BJ (cell line): ENCODE measurements at regions not wholly inside any gene's neighbourhood (a gene's known extent, or its start where the extent isn't known, plus 50 kb on each side); places are given as distances from the start of the nearest gene placed in this dataset.

Source experiments
- CTCF ChIA-PET: fragments of 350-600 bp; formaldehyde crosslinking; extraction: SDS; loops from one replicate; lab custom pipeline; 2021; ENCODE audit warnings: antibody characterized with exemption, inconsistent platforms; lab: Yijun Ruan, JAX
- POLR2A ChIA-PET: fragments of 300-600 bp; sonication (Branson Sonifier 250); formaldehyde crosslinking; extraction: SDS; loops from one replicate; lab custom pipeline; 2021; ENCODE audit warnings: antibody characterized with exemption; lab: Charles Lee
- DNase-seq: peaks from one replicate; pipeline ENCODE4 v3.0.0-alpha.2; 2011; ENCODE audit warnings: low read depth
- H3K27me3 ChIP-seq: 2 replicates; pipeline ENCODE4 v1.6.0; 2011; ENCODE audit warnings: low read length; ENCODE audit not compliant: control insufficient read depth, insufficient read depth
- H3K36me3 ChIP-seq: 2 replicates; pipeline ENCODE4 v1.5.1; 2011; ENCODE audit warnings: low read length; ENCODE audit not compliant: control insufficient read depth, insufficient read depth
- H3K4me3 ChIP-seq: 2 replicates; pipeline ENCODE4 v1.5.1; 2011; ENCODE audit warnings: low read depth, mild to moderate bottlenecking, control low read depth, low read length
- TF ChIP-seq, protein P1 (sequence below): IDR thresholded peaks from 2 replicates; pipeline ENCODE4 v1.5.1; 2011; ENCODE audit warnings: low read depth, mild to moderate bottlenecking, control low read depth, inconsistent platforms, low read length, moderate library complexity; ENCODE audit not compliant: insufficient read depth

- POLR2A ChIA-PET: no interaction called here
- H3K36me3 ChIP-seq: no peaks in the 10 kb centered on the region
- TF ChIP-seq, protein P1, sequence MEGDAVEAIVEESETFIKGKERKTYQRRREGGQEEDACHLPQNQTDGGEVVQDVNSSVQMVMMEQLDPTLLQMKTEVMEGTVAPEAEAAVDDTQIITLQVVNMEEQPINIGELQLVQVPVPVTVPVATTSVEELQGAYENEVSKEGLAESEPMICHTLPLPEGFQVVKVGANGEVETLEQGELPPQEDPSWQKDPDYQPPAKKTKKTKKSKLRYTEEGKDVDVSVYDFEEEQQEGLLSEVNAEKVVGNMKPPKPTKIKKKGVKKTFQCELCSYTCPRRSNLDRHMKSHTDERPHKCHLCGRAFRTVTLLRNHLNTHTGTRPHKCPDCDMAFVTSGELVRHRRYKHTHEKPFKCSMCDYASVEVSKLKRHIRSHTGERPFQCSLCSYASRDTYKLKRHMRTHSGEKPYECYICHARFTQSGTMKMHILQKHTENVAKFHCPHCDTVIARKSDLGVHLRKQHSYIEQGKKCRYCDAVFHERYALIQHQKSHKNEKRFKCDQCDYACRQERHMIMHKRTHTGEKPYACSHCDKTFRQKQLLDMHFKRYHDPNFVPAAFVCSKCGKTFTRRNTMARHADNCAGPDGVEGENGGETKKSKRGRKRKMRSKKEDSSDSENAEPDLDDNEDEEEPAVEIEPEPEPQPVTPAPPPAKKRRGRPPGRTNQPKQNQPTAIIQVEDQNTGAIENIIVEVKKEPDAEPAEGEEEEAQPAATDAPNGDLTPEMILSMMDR: no peak
- no peaks in the 10 kb centered on the region for H3K27me3 ChIP-seq
- CTCF ChIA-PET: no interaction called here
- no peak for DNase-seq
- H3K4me3 ChIP-seq: no peak overlapping the region
Measured at GRCh38 chr4:11139871-11140270, 288.8 kb downstream of the HS3ST1 start.

- ChIA-PET CTCF (no interaction called here), POLR2A (no interaction called here)
- no peak overlapping the region for H3K4me3 ChIP-seq
- H3K27me3 ChIP-seq: no peaks in the 10 kb centered on the region
- TF ChIP-seq, protein P1: no peak
- no peak for DNase-seq
- H3K36me3 ChIP-seq: no peaks in the 10 kb centered on the region
Measured at GRCh38 chr4:11138964-11139363, 289.7 kb downstream of the HS3ST1 start.

GRCh38 chr4:11134705-11135104 is 294.0 kb downstream of the HS3ST1 start:
- TF ChIP-seq, protein P1: no peak
- H3K27me3 ChIP-seq: no peaks in the 10 kb centered on the region
- ChIA-PET CTCF (interaction anchor here (1.6 kb wide), 1 partner anchor 20 kb away, joined by 4 read pairs; no protein-coding TSS in a partner anchor), POLR2A (no interaction called here)
- H3K4me3 ChIP-seq: no peak overlapping the region
- no peaks in the 10 kb centered on the region for H3K36me3 ChIP-seq
- DNase-seq: no peak

DNA sequence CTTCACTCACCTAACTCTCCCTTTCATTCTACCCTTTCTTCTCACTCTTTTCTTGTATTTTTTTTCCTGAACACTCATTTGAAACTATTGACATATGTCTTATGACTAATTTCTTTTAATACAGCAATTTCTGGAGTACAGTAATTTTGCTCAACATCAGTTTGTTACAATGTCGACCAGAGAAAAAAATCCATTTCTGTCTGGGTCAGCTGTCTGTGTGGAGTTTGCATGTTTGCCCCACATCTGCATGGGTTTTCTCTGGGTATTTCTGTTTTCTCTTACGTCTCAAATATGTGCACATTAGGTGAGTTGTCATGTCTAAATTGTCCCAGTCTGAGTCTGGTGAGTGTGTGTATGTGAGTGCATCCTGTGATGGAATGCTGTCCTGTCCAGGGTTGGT is 294.8 kb downstream of the HS3ST1 start:
- ChIA-PET CTCF (no interaction called here), POLR2A (no interaction called here)

GRCh38 chr4:11132478-11132877 is 296.2 kb downstream of the HS3ST1 start:
- ChIA-PET CTCF (no interaction called here), POLR2A (no interaction called here)
- DNase-seq: no peak
- TF ChIP-seq, protein P1: no peak
- Histone ChIP-seq H3K4me3 (no peak overlapping the region), H3K36me3 (no peaks in the 10 kb centered on the region), H3K27me3 (no peaks in the 10 kb centered on the region)

More for the DNA sequence above, 294.8 kb downstream of the HS3ST1 start:
- DNase-seq: no peak
- H3K36me3 ChIP-seq: no peaks in the 10 kb centered on the region
- no peak overlapping the region for H3K4me3 ChIP-seq
- TF ChIP-seq, protein P1: no peak
- no peaks in the 10 kb centered on the region for H3K27me3 ChIP-seq
